GM10248 (cell line): ENCODE measurements at regions not wholly inside any gene's neighbourhood (a gene's known extent, or its start where the extent isn't known, plus 50 kb on each side); places are given as distances from the start of the nearest gene placed in this dataset.
A peak's percentile ranks its signal among the peaks of the same experiment; 100 is the strongest.

ENCODE experiments used
- CTCF ChIA-PET: fragments of 300-600 bp; sonication (Branson Sonifier 250); formaldehyde crosslinking; extraction: SDS; loops from one replicate; lab custom pipeline; 2021; ENCODE audit warnings: antibody characterized with exemption; lab: Yijun Ruan, JAX
- POLR2A ChIA-PET: fragments of 350-650 bp; sonication (Branson Sonifier 250); formaldehyde crosslinking; extraction: SDS; loops from one replicate; lab custom pipeline; 2020; ENCODE audit warnings: antibody characterized with exemption; lab: Yijun Ruan, JAX
- DNase-seq: peaks from one replicate; pipeline ENCODE4 v3.0.0; 2012; ENCODE audit errors: extremely low spot score
- TF ChIP-seq, protein P1 (sequence below): IDR thresholded peaks from 2 replicates; pipeline ENCODE4 v1.5.1; 2012; ENCODE audit warnings: mild to moderate bottlenecking, low read depth; ENCODE audit errors: extremely low read depth, missing control alignments, control extremely low read depth

DNA sequence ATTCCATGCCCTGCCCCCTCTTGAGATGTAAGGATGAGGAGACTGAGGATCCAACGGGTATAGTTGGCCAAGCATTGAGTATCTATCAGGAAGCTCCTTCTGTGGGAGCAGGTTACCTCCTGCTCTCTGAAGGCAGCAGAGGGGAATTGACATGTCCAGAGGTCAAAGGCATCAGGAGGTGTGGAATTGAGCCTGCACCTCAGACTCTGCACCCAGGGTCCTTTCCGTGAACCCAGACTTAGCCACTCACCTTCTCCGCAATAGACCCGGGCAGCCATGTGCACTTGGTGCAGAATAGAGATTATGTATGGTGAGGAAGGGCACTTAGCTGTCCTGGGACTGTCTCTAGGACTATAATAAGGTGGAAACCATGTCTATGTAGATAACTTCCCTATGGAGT is 399.0 kb upstream of the TPM1 start:
- ChIA-PET CTCF (no interaction called here), POLR2A (no interaction called here)
- TF ChIP-seq, protein P1, sequence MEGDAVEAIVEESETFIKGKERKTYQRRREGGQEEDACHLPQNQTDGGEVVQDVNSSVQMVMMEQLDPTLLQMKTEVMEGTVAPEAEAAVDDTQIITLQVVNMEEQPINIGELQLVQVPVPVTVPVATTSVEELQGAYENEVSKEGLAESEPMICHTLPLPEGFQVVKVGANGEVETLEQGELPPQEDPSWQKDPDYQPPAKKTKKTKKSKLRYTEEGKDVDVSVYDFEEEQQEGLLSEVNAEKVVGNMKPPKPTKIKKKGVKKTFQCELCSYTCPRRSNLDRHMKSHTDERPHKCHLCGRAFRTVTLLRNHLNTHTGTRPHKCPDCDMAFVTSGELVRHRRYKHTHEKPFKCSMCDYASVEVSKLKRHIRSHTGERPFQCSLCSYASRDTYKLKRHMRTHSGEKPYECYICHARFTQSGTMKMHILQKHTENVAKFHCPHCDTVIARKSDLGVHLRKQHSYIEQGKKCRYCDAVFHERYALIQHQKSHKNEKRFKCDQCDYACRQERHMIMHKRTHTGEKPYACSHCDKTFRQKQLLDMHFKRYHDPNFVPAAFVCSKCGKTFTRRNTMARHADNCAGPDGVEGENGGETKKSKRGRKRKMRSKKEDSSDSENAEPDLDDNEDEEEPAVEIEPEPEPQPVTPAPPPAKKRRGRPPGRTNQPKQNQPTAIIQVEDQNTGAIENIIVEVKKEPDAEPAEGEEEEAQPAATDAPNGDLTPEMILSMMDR, result no peak
- DNase-seq, result no peak

DNA sequence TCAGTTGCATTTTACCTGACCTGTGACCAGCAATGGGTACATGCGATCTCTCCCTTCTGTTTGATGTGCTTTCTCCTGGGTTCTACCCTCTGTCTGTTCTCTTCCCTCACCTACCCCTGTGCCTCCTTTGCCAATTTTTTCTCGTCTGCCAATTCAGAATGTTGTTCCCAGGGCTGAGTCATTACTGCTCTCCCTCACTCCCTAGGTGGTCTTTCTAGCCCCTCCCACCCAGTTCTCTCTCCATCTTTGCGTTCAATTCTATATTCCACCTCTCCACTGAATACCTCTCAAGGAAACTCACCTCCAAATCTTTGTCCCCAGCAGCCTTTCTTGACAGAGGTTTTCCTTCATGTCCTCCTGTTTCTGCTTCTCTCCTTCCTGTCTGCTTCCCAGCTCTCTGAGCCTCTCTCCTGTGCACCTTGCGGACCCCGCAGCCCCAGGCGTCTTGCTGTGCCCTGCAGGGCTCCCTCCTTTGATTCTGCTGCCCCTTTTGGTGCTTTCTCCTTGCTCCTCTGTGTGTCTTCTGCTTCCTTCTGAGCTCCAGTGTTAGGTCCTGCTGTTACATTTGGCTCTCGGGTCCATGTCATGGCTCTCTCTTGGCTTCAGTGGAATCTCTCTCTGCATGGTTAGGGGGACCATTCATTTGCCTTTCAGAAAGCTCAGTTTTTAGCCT is 398.2 kb upstream of the TPM1 start:
- TF ChIP-seq, protein P1, result no peak
- CTCF ChIA-PET, result no interaction called here
- no peak for DNase-seq
- POLR2A ChIA-PET, result no interaction called here

DNA sequence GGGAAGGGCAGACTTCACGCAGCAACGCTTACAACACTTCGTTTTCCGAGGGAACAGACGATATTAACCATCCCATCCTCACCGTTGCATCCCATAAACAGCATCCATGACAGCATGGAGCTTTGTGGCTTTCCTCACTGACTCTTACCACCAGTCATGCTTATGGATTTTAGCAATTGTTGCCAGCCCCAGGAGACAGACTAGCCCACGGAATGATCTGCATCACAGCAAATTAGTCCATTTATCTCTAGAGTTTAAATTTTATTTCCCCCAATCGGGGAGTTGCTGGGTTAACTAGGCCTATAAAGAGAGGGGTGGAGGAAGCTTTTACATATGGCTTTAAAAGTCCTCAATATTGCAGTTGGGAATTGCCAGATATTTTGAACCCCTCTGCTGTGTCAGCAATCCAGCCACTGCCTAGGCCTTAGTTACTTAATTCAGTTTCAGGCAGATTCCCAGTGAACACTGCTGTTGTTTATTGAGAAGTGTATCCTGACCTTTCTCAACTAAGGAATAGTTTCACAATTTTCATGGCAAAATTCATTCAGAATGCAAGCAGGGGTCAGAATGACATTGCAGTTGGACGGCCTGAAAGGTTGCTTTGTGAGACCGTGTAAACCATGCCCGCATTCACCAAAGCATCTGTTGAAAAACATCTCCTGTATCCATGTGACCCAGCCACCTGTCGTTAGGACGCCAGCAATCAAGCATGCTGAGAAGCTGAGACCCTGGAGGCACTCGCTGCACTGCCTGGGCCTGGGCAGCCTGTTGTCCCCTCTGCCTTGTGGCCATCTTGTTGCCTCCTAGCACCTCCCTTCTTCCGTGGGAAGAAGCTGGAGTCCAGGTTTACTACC is 397.4 kb upstream of the TPM1 start:
- TF ChIP-seq, protein P1, result no peak
- ChIA-PET POLR2A (no interaction called here), CTCF (no interaction called here)
- DNase-seq, result no peak

DNA sequence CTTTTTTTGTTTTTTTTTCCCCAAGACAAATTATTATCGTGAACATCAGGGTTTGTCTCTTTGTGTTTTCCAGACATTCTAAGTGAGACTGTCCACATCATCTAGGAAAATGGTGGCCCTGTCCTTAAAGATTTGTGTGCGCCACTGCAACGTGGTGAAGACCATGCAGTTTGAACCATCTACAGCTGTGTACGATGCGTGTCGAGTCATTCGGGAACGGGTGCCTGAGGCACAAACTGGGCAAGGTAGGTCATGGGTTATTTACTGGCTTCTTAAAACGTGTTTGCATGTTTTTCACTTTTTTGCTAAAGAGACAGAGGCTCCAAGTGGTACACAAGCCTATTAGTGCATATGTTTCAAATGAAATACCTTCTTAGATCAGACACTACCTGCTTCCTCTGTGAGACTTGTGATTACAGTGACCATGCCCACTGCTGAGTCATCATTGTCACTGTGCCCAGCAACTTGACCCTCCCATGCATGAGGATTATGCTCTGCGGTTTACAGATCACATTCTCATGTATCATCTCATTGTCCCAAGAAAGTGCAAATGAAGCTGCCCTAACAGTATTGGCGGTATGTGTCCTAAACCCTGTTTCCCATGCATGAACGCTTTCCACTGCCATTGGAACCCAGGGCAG is 395.2 kb upstream of the TPM1 start:
- DNase-seq, result no peak
- TF ChIP-seq, protein P1, result no peak
- ChIA-PET POLR2A (no interaction called here), CTCF (no interaction called here)

DNA sequence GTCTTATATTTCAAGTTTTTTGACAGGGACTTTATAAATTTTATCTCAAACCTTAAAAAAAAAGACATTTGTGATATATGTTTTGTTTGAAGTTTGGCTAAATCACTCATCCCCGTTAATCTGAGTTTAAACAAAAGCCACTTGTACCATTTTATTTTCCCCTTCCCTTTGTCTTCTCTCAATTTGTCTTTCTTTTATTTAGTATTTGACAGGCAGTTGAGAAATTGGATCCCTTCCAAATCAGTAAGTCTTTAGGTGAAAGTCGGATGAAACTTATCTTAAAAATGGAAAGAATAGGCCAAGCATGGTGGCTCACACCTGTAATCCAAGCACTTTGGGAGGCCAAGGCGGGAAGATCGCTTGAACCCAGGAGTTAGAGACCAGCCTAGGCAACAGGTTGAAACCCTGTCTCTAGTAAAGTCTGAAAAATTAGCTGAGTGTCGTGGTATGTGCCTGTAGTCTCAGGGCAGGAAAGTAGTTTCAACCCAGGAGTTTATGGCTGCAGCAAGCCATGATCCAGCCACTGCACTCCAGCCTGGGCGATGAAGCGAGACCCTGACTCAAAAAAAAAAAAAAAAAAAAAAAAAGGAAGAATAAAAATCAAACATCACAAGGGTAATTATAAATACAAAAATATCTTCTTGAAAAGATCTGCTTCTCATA is 394.6 kb upstream of the TPM1 start:
- TF ChIP-seq, protein P1, result no peak
- no peak for DNase-seq
- ChIA-PET POLR2A (no interaction called here), CTCF (no interaction called here)

DNA sequence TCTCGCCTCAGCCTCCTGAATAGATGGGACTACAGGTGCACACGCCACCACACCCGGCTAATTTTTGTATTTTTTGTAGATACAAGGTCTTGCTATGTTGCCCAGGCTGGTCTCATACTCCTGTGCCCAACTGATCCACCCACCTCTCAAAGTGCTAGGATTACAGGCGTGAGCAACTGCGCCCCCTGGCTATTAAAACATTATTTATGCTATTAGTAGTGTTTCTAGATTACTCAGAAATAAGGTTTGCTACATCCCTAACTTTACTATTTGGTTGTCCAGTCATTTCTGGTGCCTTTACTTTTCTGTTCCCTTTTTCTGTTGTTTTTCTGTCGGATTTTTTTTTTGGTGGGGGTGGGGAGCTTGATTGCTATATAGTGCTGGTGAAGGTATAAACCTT is 393.6 kb upstream of the TPM1 start:
- DNase-seq, result peak; percentile 24
- ChIA-PET POLR2A (no interaction called here), CTCF (interaction anchor here (0.7 to 0.9 kb wide), 2 partner anchors 9 to 12 kb away, joined by 3 to 4 read pairs; no protein-coding TSS in a partner anchor)
- TF ChIP-seq, protein P1, result peak; percentile 17
